ENCODE measurements at regions not wholly inside any gene's neighbourhood (a gene's known extent, or its start where the extent isn't known, plus 50 kb on each side); places are given as distances from the start of the nearest gene placed in this dataset.

DNA sequence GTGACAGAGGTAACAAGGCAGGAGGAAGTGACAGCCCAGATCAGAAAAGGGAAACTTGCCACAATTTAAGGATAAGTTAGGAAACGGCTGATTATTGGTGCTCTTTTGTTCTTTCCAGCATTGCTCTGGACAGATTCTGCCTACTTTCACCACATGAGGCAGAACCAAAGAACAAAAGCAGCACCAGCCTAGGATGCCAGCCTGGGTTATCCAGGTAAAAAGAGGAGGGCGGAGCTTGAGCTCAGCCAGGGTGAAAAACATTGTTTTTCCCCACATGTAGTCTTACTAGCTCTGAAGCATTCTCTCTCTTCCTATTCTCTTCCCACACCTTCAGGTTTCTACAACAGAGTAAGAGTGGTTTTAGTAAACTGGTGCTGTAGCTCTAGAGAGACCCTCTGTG is 300.5 kb downstream of the TMX3 start:
- H3K4me3 Mint-ChIP-seq (ENCODE audit: unreplicated experiment): no peak overlapping the region
- TF ChIP-seq, protein P1, sequence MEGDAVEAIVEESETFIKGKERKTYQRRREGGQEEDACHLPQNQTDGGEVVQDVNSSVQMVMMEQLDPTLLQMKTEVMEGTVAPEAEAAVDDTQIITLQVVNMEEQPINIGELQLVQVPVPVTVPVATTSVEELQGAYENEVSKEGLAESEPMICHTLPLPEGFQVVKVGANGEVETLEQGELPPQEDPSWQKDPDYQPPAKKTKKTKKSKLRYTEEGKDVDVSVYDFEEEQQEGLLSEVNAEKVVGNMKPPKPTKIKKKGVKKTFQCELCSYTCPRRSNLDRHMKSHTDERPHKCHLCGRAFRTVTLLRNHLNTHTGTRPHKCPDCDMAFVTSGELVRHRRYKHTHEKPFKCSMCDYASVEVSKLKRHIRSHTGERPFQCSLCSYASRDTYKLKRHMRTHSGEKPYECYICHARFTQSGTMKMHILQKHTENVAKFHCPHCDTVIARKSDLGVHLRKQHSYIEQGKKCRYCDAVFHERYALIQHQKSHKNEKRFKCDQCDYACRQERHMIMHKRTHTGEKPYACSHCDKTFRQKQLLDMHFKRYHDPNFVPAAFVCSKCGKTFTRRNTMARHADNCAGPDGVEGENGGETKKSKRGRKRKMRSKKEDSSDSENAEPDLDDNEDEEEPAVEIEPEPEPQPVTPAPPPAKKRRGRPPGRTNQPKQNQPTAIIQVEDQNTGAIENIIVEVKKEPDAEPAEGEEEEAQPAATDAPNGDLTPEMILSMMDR (IDR thresholded peaks at IDR 0.05; ENCODE audit: partially characterized antibody, unreplicated experiment): no peak
- peaks cover 5% of the 10 kb centered on the region for H3K27me3 Mint-ChIP-seq (ENCODE audit: unreplicated experiment)
- H3K4me1 Mint-ChIP-seq (ENCODE audit: low read depth, unreplicated experiment): peaks cover 20% of the 10 kb centered on the region
- H3K27ac Mint-ChIP-seq (ENCODE audit: unreplicated experiment): no peak overlapping the region
- DNase-seq: no peak
- peaks cover 5% of the 10 kb centered on the region for H3K36me3 Mint-ChIP-seq (ENCODE audit: unreplicated experiment)
- H3K9me3 Mint-ChIP-seq (ENCODE audit: unreplicated experiment): peaks cover 3% of the 10 kb centered on the region

DNA sequence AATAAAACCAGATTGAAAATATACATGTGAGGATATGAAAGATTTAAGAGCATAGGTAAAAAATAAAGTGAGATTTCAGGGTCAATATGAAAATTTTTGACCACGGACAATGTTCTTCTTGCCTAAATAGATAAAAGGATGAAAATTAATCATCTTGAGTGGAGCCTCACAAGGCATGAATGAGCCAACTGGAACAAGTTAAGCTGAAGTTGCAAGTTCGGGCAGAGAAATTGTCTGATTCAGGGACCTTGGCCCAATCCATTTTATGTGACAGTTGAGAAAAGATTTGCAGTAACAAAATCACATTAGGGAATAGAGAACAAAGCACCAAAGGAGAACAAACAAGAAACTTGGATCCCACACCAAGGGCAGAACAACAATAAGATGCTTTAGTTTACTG is 305.3 kb downstream of the TMX3 start:
- Mint-ChIP-seq H3K4me1 (ENCODE audit: low read depth, unreplicated experiment) (no peaks in the 10 kb centered on the region), H3K36me3 (ENCODE audit: unreplicated experiment) (no peaks in the 10 kb centered on the region), H3K27me3 (ENCODE audit: unreplicated experiment) (no peaks in the 10 kb centered on the region), H3K9me3 (ENCODE audit: unreplicated experiment) (no peaks in the 10 kb centered on the region), H3K4me3 (ENCODE audit: unreplicated experiment) (no peak overlapping the region), H3K27ac (ENCODE audit: unreplicated experiment) (no peak overlapping the region)
- TF ChIP-seq, protein P1 (IDR thresholded peaks at IDR 0.05; ENCODE audit: partially characterized antibody, unreplicated experiment): no peak
- DNase-seq: no peak

DNA sequence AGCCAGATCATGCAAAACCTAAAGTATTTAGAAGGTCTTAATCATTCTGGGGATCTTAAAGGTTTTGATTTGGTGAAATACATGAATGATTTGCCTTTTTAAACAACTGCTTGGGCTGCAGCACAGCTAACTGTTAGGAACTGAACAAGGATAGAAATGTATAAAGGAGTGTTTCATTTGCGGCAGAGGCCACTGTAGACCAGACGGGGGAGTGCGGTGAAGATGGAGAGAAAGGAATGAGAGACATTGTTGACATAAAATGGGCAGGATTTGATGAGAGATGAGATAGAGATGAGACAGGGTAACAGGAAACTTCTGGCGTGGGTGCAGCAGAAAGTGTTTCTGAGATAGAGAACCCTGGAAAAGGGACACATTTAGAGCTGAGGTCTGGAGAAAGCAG is 308.1 kb downstream of the TMX3 start:
- no peak for DNase-seq
- no peak overlapping the region for H3K27ac Mint-ChIP-seq (ENCODE audit: unreplicated experiment)
- H3K36me3 Mint-ChIP-seq (ENCODE audit: unreplicated experiment): no peaks in the 10 kb centered on the region
- H3K4me1 Mint-ChIP-seq (ENCODE audit: low read depth, unreplicated experiment): no peaks in the 10 kb centered on the region
- H3K27me3 Mint-ChIP-seq (ENCODE audit: unreplicated experiment): no peaks in the 10 kb centered on the region
- TF ChIP-seq, protein P1 (IDR thresholded peaks at IDR 0.05; ENCODE audit: partially characterized antibody, unreplicated experiment): no peak
- H3K9me3 Mint-ChIP-seq (ENCODE audit: unreplicated experiment): no peaks in the 10 kb centered on the region
- no peak overlapping the region for H3K4me3 Mint-ChIP-seq (ENCODE audit: unreplicated experiment)

DNA sequence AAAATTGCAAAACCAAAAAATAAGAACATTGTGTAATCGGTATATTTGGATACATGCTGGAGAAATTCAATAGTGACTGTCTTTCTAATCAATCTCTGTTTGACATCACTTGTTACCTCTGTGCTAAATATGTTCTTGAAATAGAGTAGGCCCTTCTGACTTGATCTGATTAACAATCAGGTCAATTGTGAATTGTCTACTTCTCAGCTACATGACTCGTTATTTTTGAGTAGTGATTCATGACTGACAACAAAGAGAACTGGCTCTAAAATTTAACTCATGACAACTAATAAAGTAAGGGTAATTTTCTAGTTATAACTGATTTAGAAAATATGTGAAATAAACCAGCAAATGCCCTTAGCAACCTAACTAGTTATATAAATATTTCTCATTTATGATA is 312.1 kb downstream of the TMX3 start:
- no peak overlapping the region for H3K27ac Mint-ChIP-seq (ENCODE audit: unreplicated experiment)
- H3K4me1 Mint-ChIP-seq (ENCODE audit: low read depth, unreplicated experiment): peaks cover 3% of the 10 kb centered on the region
- no peaks in the 10 kb centered on the region for H3K27me3 Mint-ChIP-seq (ENCODE audit: unreplicated experiment)
- TF ChIP-seq, protein P1 (IDR thresholded peaks at IDR 0.05; ENCODE audit: partially characterized antibody, unreplicated experiment): no peak
- no peak for DNase-seq
- no peaks in the 10 kb centered on the region for H3K36me3 Mint-ChIP-seq (ENCODE audit: unreplicated experiment)
- H3K9me3 Mint-ChIP-seq (ENCODE audit: unreplicated experiment): no peaks in the 10 kb centered on the region
- no peak overlapping the region for H3K4me3 Mint-ChIP-seq (ENCODE audit: unreplicated experiment)

DNA sequence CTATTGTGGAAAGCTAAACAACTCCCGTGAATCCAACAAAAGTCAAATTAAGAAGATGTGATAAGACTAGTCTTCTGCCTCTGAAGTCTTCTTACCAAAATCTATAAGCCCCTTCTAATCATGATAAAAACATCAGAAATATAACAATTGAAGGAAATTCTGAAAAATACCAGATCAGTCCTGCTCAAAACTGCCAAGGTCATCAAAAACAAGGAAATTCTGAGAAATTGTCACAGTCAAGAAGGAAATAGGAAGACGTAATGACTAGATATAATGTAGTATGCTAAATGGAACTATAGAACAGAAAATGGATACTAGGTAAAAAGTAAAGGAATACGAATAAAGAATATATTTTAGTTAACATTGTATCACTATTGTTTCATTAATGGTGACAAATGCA is 314.0 kb downstream of the TMX3 start:
- no peaks in the 10 kb centered on the region for H3K36me3 Mint-ChIP-seq (ENCODE audit: unreplicated experiment)
- no peaks in the 10 kb centered on the region for H3K27me3 Mint-ChIP-seq (ENCODE audit: unreplicated experiment)
- H3K27ac Mint-ChIP-seq (ENCODE audit: unreplicated experiment): no peak overlapping the region
- TF ChIP-seq, protein P1 (IDR thresholded peaks at IDR 0.05; ENCODE audit: partially characterized antibody, unreplicated experiment): no peak
- DNase-seq: no peak
- no peaks in the 10 kb centered on the region for H3K9me3 Mint-ChIP-seq (ENCODE audit: unreplicated experiment)
- peaks cover 3% of the 10 kb centered on the region for H3K4me1 Mint-ChIP-seq (ENCODE audit: low read depth, unreplicated experiment)
- no peak overlapping the region for H3K4me3 Mint-ChIP-seq (ENCODE audit: unreplicated experiment)

All from glutamatergic neuron (in vitro differentiated cells).